ENCODE measurements at regions not wholly inside any gene's neighbourhood (a gene's known extent, or its start where the extent isn't known, plus 50 kb on each side); places are given as distances from the start of the nearest gene placed in this dataset.

GRCh38 chr6:93523365-93523764 is 104.0 kb upstream of the EPHA7 start:
- DNase-seq (ENCODE audit: insufficient read length, low spot score): no peak
- no peak for FAIRE-seq
- no peak for TF ChIP-seq CTCF (IDR thresholded peaks at IDR 0.05; ENCODE audit: insufficient read depth, missing control alignments)

GRCh38 chr6:93516441-93516840 is 97.1 kb upstream of the EPHA7 start:
- FAIRE-seq: no peak
- TF ChIP-seq CTCF (IDR thresholded peaks at IDR 0.05; ENCODE audit: insufficient read depth, missing control alignments): no peak
- no peak for DNase-seq (ENCODE audit: insufficient read length, low spot score)

GRCh38 chr6:93515736-93516135 is 96.4 kb upstream of the EPHA7 start:
- FAIRE-seq (no peak), DNase-seq (ENCODE audit: insufficient read length, low spot score) (no peak)
- TF ChIP-seq CTCF (IDR thresholded peaks at IDR 0.05; ENCODE audit: insufficient read depth, missing control alignments): no peak

GRCh38 chr6:93498713-93499112 is 79.4 kb upstream of the EPHA7 start:
- DNase-seq (ENCODE audit: insufficient read length, low spot score): no peak
- FAIRE-seq: peak; percentile 16
- TF ChIP-seq CTCF (IDR thresholded peaks at IDR 0.05; ENCODE audit: insufficient read depth, missing control alignments): no peak

- TF ChIP-seq CTCF (IDR thresholded peaks at IDR 0.05; ENCODE audit: insufficient read depth, missing control alignments): no peak
- FAIRE-seq (no peak), DNase-seq (ENCODE audit: insufficient read length, low spot score) (no peak)
These were observed 77.2 kb upstream of the EPHA7 start for GRCh38 chr6:93496548-93496947.

GRCh38 chr6:93494057-93494456 is 74.7 kb upstream of the EPHA7 start:
- no peak for TF ChIP-seq CTCF (IDR thresholded peaks at IDR 0.05; ENCODE audit: insufficient read depth, missing control alignments)
- FAIRE-seq (no peak), DNase-seq (ENCODE audit: insufficient read length, low spot score) (no peak)

GRCh38 chr6:93474733-93475179 is 55.4 kb upstream of the EPHA7 start:
- no peak for TF ChIP-seq CTCF (IDR thresholded peaks at IDR 0.05; ENCODE audit: insufficient read depth, missing control alignments)
- DNase-seq (ENCODE audit: insufficient read length, low spot score) (no peak), FAIRE-seq (no peak)

Measured in D721Med (cell line).